BJ (cell line): ENCODE measurements at regions not wholly inside any gene's neighbourhood (a gene's known extent, or its start where the extent isn't known, plus 50 kb on each side); places are given as distances from the start of the nearest gene placed in this dataset.

Experiments used
- CTCF ChIA-PET: fragments of 350-600 bp; formaldehyde crosslinking; extraction: SDS; loops from one replicate; lab custom pipeline; 2021; ENCODE audit warnings: antibody characterized with exemption, inconsistent platforms; lab: Yijun Ruan, JAX
- POLR2A ChIA-PET: fragments of 300-600 bp; sonication (Branson Sonifier 250); formaldehyde crosslinking; extraction: SDS; loops from one replicate; lab custom pipeline; 2021; ENCODE audit warnings: antibody characterized with exemption; lab: Charles Lee
- DNase-seq: peaks from one replicate; pipeline ENCODE4 v3.0.0-alpha.2; 2011; ENCODE audit warnings: low read depth
- H3K27me3 ChIP-seq: 2 replicates; pipeline ENCODE4 v1.6.0; 2011; ENCODE audit warnings: low read length; ENCODE audit not compliant: control insufficient read depth, insufficient read depth
- H3K36me3 ChIP-seq: 2 replicates; pipeline ENCODE4 v1.5.1; 2011; ENCODE audit warnings: low read length; ENCODE audit not compliant: control insufficient read depth, insufficient read depth
- H3K4me3 ChIP-seq: 2 replicates; pipeline ENCODE4 v1.5.1; 2011; ENCODE audit warnings: low read depth, mild to moderate bottlenecking, control low read depth, low read length
- TF ChIP-seq, protein P1 (sequence below): IDR thresholded peaks from 2 replicates; pipeline ENCODE4 v1.5.1; 2011; ENCODE audit warnings: low read depth, mild to moderate bottlenecking, control low read depth, inconsistent platforms, low read length, moderate library complexity; ENCODE audit not compliant: insufficient read depth

DNA sequence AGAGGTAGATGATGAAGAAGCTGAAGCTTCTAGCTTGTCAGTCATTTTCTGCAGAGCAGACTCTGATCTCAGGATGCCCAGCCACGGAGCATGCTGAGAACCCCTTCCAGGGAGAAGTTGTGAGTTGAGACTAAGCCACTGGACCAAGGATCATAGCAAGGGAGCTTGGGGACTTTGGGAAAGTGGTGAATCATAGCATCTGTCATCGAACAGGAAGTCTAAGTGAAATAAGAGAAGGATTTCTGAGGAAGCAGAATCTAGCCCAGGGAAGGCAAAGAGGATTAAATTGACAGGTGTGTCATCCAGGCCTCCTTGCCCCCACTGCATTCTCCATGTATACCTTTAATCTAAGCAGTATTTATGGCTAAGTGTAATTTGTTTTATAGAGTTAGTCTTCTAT is 71.8 kb upstream of the TMEM108 start:
- ChIA-PET POLR2A (no interaction called here), CTCF (no interaction called here)
- no peak for DNase-seq

GRCh38 chr3:132964266-132964665 is 73.9 kb upstream of the TMEM108 start:
- POLR2A ChIA-PET: no interaction called here
- H3K36me3 ChIP-seq: no peaks in the 10 kb centered on the region
- no peak overlapping the region for H3K4me3 ChIP-seq
- TF ChIP-seq, protein P1, sequence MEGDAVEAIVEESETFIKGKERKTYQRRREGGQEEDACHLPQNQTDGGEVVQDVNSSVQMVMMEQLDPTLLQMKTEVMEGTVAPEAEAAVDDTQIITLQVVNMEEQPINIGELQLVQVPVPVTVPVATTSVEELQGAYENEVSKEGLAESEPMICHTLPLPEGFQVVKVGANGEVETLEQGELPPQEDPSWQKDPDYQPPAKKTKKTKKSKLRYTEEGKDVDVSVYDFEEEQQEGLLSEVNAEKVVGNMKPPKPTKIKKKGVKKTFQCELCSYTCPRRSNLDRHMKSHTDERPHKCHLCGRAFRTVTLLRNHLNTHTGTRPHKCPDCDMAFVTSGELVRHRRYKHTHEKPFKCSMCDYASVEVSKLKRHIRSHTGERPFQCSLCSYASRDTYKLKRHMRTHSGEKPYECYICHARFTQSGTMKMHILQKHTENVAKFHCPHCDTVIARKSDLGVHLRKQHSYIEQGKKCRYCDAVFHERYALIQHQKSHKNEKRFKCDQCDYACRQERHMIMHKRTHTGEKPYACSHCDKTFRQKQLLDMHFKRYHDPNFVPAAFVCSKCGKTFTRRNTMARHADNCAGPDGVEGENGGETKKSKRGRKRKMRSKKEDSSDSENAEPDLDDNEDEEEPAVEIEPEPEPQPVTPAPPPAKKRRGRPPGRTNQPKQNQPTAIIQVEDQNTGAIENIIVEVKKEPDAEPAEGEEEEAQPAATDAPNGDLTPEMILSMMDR: no peak
- H3K27me3 ChIP-seq: no peaks in the 10 kb centered on the region
- CTCF ChIA-PET: no interaction called here
- no peak for DNase-seq

More for the DNA sequence above, 71.8 kb upstream of the TMEM108 start:
- TF ChIP-seq, protein P1: no peak
- Histone ChIP-seq H3K27me3 (no peaks in the 10 kb centered on the region), H3K36me3 (no peaks in the 10 kb centered on the region), H3K4me3 (no peak overlapping the region)

- ChIA-PET CTCF (interaction anchor here (0.8 kb wide), 1 partner anchor 30 kb away, joined by 3 read pairs; no protein-coding TSS in a partner anchor), POLR2A (no interaction called here)
- Histone ChIP-seq H3K36me3 (no peaks in the 10 kb centered on the region), H3K27me3 (no peaks in the 10 kb centered on the region), H3K4me3 (no peak overlapping the region)
- TF ChIP-seq, protein P1: no peak
- no peak for DNase-seq
Observed at GRCh38 chr3:132963786-132964185, 74.4 kb upstream of the TMEM108 start.

GRCh38 chr3:132961991-132962390 is 76.2 kb upstream of the TMEM108 start:
- Histone ChIP-seq H3K36me3 (no peaks in the 10 kb centered on the region), H3K4me3 (no peak overlapping the region), H3K27me3 (no peaks in the 10 kb centered on the region)
- POLR2A ChIA-PET: no interaction called here
- no peak for DNase-seq
- CTCF ChIA-PET: interaction anchor here (1.0 kb wide), 1 partner anchor 236 kb away, joined by 3 read pairs; no protein-coding TSS in a partner anchor
- TF ChIP-seq, protein P1: no peak

- TF ChIP-seq, protein P1: no peak
- no peak for DNase-seq
- ChIA-PET CTCF (no interaction called here), POLR2A (no interaction called here)
- no peaks in the 10 kb centered on the region for H3K36me3 ChIP-seq
- no peaks in the 10 kb centered on the region for H3K27me3 ChIP-seq
- no peak overlapping the region for H3K4me3 ChIP-seq
Observed at GRCh38 chr3:132953683-132954082, 84.5 kb upstream of the TMEM108 start.
